HG02588 (cell line): ENCODE measurements at regions not wholly inside any gene's neighbourhood (a gene's known extent, or its start where the extent isn't known, plus 50 kb on each side); places are given as distances from the start of the nearest gene placed in this dataset.
"Not testable (repeated sequence)": the region's sequence is repeated elsewhere in the genome, so short reads cannot be mapped to it uniquely, and the experiment has no call there.

Experiments
- ATAC-seq: cut with Tn5 transposase; IDR thresholded peaks from one replicate; pipeline ENCODE4 v1.9.1; 2021; ENCODE audit warnings: mild to moderate bottlenecking, moderate library complexity; ENCODE audit not compliant: unreplicated experiment

DNA sequence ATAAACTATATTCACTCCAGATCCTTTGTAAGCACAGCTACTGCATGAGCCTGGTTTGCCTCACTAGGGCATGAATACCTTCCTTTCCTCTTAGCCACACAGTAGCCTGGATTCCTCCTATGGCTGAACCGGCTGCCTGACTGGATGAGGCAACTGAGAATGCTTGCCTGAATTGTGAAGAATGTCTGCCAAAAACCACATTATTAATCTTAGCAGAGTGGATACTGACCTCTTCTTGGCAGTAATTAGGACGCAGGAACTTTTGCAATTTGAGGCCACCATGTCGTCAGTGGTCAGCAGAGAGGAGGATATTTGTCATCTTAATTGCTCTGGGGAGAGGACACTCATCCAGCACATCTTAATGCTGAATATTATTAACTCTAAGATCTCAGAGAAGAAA is 651.8 kb upstream of the GOT2 start:
- ATAC-seq: no peak

- ATAC-seq: no peak
Observed at GRCh38 chr16:59385491-59385890, 651.4 kb upstream of the GOT2 start.

GRCh38 chr16:59373632-59374031 is 639.5 kb upstream of the GOT2 start:
- ATAC-seq: no peak

- no peak for ATAC-seq
Observed at GRCh38 chr16:59370717-59371116, 636.6 kb upstream of the GOT2 start.

- no peak for ATAC-seq
Observed at GRCh38 chr16:59369523-59369922, 635.4 kb upstream of the GOT2 start.

- ATAC-seq: no peak
Observed at GRCh38 chr16:59368586-59368985, 634.5 kb upstream of the GOT2 start.

- no peak for ATAC-seq
Observed at GRCh38 chr16:59356709-59357108, 622.6 kb upstream of the GOT2 start.

GRCh38 chr16:59356144-59356543 is 622.0 kb upstream of the GOT2 start:
- no peak for ATAC-seq

- ATAC-seq: no peak
Observed at GRCh38 chr16:59355704-59356103, 621.6 kb upstream of the GOT2 start.

DNA sequence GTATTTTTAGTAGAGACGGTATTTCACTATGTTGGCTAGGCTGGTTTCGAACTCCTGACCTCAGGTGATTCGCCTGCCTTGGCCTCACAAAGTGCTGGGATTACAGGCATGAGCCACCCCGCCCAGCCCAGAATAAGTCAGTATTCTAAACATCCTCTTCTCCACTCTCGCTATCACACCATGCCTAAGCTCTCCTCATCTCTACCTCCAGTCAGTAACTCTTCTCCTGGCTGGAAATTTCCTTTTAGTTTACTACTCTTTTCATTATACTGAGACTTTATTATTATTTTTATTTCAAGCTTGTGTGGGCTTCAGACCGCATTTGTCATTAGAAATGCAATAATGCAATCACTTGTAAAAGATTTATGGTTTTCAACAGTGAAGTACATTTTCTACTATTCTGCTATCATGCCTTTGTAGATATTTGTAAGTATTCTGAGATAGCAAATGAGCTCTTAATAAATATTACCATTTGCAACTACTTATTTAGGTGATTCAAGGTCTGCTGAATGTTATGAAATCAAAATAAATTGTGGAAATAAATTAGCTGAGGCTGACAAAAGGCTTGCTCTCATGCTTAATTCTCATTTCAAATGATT is 617.3 kb upstream of the GOT2 start:
- no peak for ATAC-seq

DNA sequence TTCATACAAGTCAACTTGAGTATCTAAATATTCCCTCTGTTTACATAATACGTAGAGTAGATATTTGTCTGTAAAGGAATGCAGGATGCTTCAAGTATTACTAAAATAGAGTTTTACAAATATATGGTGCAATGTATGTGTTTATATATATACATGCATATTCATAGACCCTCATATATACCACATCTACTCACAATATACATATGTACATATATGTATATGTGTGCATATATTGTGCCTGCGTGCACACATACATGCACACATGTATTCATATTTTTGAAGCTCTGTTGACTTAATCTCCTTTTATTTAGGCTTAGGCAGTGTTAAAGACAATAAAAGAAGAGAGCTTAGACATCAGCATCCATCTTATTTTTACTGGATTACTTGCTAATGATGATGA is 616.6 kb upstream of the GOT2 start:
- no peak for ATAC-seq

DNA sequence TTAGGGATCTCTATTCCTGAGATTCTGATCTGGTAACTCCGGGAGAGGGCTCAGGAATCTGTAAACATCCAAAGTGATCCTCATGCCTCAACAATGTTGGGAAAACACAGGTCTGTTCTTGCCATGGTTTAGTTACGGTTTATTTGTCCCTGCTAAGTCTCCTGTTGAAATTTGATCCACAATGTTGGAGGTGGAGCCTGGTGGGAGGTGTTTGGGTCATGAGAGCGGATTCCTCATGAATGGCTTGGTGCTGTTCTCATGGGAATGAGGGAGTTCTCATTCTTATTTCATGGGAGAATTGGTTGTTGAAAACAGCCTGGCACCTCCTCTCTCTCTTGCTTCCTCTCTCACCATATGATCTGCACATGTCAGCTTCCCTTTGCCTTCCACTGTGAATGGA is 608.6 kb upstream of the GOT2 start:
- ATAC-seq: no peak

DNA sequence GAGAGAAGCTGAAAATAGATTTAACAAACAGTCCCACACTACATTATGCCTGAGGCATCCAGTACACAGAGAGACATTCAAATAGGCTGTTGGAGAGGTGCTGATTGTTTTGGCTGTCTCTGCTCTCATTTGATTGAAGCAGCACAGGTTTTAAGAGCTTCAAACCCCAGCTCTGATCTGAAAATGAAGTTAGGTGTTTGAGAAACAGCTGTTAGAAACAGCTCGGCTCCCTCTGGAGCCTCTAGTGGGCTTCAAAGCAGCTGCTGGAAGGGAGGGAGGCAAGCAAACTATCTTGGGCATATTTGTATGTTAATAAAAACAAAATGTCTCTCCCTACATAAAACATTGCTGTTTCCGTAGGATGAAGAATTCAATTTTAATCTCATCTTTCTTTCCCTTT is 607.3 kb upstream of the GOT2 start:
- ATAC-seq: no peak

- ATAC-seq: no peak
Observed at GRCh38 chr16:59339871-59340270, 605.8 kb upstream of the GOT2 start.

- no peak for ATAC-seq
Observed at GRCh38 chr16:59336136-59336695, 602.1 kb upstream of the GOT2 start.

DNA sequence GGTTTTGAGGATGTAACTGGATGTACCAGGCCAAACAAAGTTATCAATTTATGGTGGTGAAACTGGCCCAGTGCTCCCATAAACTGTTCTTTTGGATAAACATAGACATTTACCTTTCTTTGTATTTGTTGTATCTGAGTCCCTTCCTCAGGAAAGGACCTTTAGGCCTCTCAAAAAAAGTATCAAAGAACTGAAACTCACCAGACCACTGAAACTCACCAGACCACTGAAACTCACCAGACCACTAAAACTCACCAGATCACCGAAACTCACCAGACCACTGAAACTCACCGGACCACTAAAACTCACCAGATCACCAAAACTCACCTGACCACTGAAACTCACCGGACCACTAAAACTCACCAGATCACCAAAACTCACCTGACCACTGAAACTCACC is 597.6 kb upstream of the GOT2 start:
- not testable (repeated sequence) for ATAC-seq

GRCh38 chr16:59330019-59330670 is 596.0 kb upstream of the GOT2 start:
- no peak for ATAC-seq

- no peak for ATAC-seq
Observed at GRCh38 chr16:59328961-59329360, 594.8 kb upstream of the GOT2 start.

- ATAC-seq: no peak
Observed at GRCh38 chr16:59327894-59328293, 593.8 kb upstream of the GOT2 start.

- ATAC-seq: no peak
Observed at GRCh38 chr16:59326955-59327354, 592.8 kb upstream of the GOT2 start.

DNA sequence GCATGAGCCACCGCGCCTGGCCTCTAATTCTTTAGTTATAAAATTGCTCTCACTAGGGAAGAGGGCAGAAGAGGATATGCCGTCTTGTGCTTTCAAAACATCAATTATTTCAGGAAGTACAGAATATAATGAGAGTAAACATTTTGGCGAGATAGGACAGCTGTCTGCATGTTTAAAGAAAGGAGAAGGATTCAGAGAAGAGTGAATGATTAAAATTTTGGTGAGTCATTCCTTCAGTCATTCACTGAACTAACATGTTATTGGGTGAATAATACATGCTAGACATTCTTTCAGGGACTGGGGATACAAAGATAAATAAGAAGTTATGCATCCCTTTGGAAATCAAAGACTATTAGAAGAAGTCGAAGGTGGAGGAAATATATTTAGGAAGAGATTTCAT is 590.3 kb upstream of the GOT2 start:
- ATAC-seq: no peak

DNA sequence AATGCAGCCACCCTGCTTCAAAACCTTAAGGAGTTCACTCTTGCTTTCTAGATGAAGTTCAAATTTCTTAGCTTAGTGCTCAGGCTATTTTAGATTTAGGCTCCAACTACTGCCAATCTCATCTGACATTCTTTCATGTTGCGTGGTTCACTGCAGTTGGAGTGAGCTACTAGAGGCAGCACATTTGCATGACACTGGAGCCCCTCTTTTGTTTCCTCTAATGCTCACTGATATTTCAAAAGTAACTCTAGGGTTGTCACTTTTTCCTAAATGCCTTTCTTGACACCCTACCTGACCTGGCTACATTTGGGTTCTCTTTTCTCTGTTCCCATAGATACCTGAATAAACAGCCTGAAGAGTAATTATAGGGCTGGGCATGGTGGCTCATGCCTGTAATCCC is 586.5 kb upstream of the GOT2 start:
- ATAC-seq: no peak

- ATAC-seq: no peak
Observed at GRCh38 chr16:59319871-59320270, 585.8 kb upstream of the GOT2 start.
